HepG2 (cell line): ENCODE measurements at regions not wholly inside any gene's neighbourhood (a gene's known extent, or its start where the extent isn't known, plus 50 kb on each side); places are given as distances from the start of the nearest gene placed in this dataset.

Experiments used
- FOXC1 ChIP-seq: sonication (generic); formaldehyde crosslinking; IDR thresholded peaks from 2 replicates; pipeline ENCODE4 v1.8.0; 2022; ENCODE audit warnings: mild to moderate bottlenecking, missing genetic modification reagents, borderline replicate concordance
- GABPA ChIP-seq, 2 experiments: IDR thresholded peaks; 2 replicates each; pipeline ENCODE4 v1.6.1; 2011 to 2016; ENCODE audit warnings: low read depth in 2 of 2, low read length in 1 of 2, missing biosample characterization in 1 of 2, missing genetic modification characterization in 1 of 2
- IRF2 ChIP-seq: IDR thresholded peaks from 2 replicates; pipeline ENCODE4 v1.6.1; 2018; ENCODE audit warnings: missing genetic modification reagents, missing compliant biosample characterization
- KLF11 ChIP-seq: IDR thresholded peaks from 2 replicates; pipeline ENCODE4 v1.6.1; 2016; ENCODE audit warnings: missing compliant biosample characterization
- PRMT3 ChIP-seq: sonication (generic); formaldehyde crosslinking; IDR thresholded peaks from 2 replicates; pipeline ENCODE4 v1.8.1; 2022; ENCODE audit warnings: low read depth, mild to moderate bottlenecking, moderate library complexity, missing genetic modification reagents, borderline replicate concordance
- RXRB ChIP-seq: IDR thresholded peaks from 2 replicates; pipeline ENCODE4 v1.6.1; 2016; ENCODE audit warnings: borderline replicate concordance, missing genetic modification reagents, missing compliant biosample characterization
- SRF ChIP-seq: IDR thresholded peaks from 2 replicates; pipeline ENCODE4 v1.6.1; 2011; ENCODE audit warnings: mild to moderate bottlenecking, low read depth, low read length, moderate library complexity
- TSC22D2 ChIP-seq: sonication (generic); formaldehyde crosslinking; IDR thresholded peaks from 2 replicates; pipeline ENCODE4 v1.5.1; 2020; ENCODE audit warnings: missing genetic modification reagents, mild to moderate bottlenecking, borderline replicate concordance
- ZBTB20 ChIP-seq: sonication (generic); formaldehyde crosslinking; IDR thresholded peaks from 2 replicates; pipeline ENCODE4 v1.8.1; 2023; ENCODE audit warnings: missing genetic modification reagents, low read depth, mild to moderate bottlenecking, borderline replicate concordance
- ZEB1 ChIP-seq: IDR thresholded peaks from 2 replicates; pipeline ENCODE4 v1.6.1; 2012; ENCODE audit warnings: mild to moderate bottlenecking, low read depth, inconsistent platforms; ENCODE audit not compliant: insufficient replicate concordance
- ZNF121 ChIP-seq: sonication (generic); formaldehyde crosslinking; IDR thresholded peaks from 2 replicates; pipeline ENCODE4 v1.5.0; 2020; ENCODE audit warnings: mild to moderate bottlenecking, missing genetic modification reagents
- ZNF337 ChIP-seq: sonication (generic); formaldehyde crosslinking; IDR thresholded peaks from 2 replicates; pipeline ENCODE4 v1.5.1; 2020; ENCODE audit warnings: missing genetic modification reagents, low read depth, mild to moderate bottlenecking, borderline replicate concordance
- ZNF556 ChIP-seq: sonication (generic); formaldehyde crosslinking; IDR thresholded peaks from 2 replicates; pipeline ENCODE4 v1.4.0; 2020; ENCODE audit warnings: mild to moderate bottlenecking, missing genetic modification reagents, borderline replicate concordance
- ZNF780A ChIP-seq: sonication (generic); formaldehyde crosslinking; IDR thresholded peaks from 2 replicates; pipeline ENCODE4 v1.8.0; 2022; ENCODE audit warnings: mild to moderate bottlenecking, missing genetic modification reagents, moderate library complexity
- TF ChIP-seq, protein P1 (sequence below): sonication (generic); formaldehyde crosslinking; IDR thresholded peaks from 2 replicates; pipeline ENCODE4 v1.4.0; 2020; ENCODE audit warnings: missing genetic modification reagents, mild to moderate bottlenecking, borderline replicate concordance
- TF ChIP-seq, protein P2 (sequence below): sonication (generic); formaldehyde crosslinking; IDR thresholded peaks from 2 replicates; pipeline ENCODE4 v1.9.0; 2021; ENCODE audit warnings: missing genetic modification reagents, borderline replicate concordance
- TF ChIP-seq, protein P3 (sequence below): sonication (generic); formaldehyde crosslinking; IDR thresholded peaks from 2 replicates; pipeline ENCODE4 v1.5.1; 2020; ENCODE audit warnings: missing genetic modification reagents, mild to moderate bottlenecking, borderline replicate concordance
- TF ChIP-seq, protein P4 (sequence below): IDR thresholded peaks from 2 replicates; pipeline ENCODE4 v1.6.1; 2016; ENCODE audit warnings: missing compliant biosample characterization, missing genetic modification reagents, borderline replicate concordance

DNA sequence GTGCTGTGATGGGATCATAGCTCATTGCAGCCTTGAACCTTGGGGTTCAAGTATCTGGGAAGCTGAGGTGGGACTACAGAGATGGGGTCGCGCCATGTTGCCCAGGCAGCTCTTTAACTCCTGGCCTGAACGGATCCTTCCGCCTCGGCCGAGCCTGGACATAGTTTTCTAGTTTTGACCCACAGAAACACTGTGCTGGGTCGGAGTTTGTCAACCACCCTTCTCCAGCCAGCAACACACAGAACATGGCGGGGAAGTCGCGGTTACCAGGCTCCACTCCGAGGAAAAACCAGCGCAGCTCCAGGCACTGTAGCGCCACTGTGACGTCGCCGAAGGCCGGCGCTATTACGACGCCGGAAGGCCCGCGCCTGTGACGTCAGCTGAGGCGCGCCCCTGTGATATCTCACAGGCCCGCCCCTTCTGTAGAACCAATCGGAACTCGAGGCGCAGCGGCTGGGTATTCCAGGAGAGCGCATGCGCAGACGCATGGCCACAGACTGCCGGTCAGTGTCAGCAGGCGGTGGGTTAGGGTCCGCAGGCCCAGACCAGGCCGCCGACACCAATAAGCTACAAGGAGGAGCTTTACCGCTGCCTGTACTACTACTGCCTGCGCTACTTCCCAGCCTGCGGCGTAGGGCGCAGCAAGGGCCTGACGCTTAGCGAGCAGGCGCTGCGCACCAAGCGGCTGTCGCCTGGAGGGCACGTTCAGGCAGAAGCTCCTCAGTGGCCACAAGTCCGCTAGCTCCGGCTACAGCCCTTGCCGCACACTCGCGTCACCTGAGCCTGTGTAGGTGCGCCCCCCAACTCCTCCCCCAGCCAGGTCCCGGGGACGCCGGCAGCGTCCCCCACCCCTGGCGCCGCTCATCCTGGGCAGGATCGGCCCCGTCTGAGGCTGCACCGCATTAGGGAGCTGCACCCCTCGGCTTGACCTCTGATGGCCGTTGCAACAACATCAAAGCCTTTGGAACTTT, 135.2 kb upstream of the KCTD7 start (continued):
- TF ChIP-seq, protein P1, sequence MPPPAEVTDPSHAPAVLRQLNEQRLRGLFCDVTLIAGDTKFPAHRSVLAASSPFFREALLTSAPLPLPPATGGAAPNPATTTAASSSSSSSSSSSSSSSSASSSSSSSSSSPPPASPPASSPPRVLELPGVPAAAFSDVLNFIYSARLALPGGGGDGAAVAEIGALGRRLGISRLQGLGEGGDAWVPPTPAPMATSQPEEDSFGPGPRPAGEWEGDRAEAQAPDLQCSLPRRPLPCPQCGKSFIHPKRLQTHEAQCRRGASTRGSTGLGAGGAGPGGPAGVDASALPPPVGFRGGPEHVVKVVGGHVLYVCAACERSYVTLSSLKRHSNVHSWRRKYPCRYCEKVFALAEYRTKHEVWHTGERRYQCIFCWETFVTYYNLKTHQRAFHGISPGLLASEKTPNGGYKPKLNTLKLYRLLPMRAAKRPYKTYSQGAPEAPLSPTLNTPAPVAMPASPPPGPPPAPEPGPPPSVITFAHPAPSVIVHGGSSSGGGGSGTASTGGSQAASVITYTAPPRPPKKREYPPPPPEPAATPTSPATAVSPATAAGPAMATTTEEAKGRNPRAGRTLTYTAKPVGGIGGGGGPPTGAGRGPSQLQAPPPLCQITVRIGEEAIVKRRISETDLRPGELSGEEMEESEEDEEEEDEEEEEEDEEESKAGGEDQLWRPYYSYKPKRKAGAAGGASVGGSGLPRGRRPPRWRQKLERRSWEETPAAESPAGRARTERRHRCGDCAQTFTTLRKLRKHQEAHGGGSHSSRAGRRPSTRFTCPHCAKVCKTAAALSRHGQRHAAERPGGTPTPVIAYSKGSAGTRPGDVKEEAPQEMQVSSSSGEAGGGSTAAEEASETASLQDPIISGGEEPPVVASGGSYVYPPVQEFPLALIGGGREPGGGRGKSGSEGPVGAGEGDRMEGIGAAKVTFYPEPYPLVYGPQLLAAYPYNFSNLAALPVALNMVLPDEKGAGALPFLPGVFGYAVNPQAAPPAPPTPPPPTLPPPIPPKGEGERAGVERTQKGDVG (CRISPR knock-in tag), result no peak
- TF ChIP-seq ZNF337 (CRISPR knock-in tag) (0 out of 2 replicates have a peak, but pooled peaks have one; percentile 61), KLF11 (CRISPR knock-in tag) (peak; percentile 90), ZNF556 (CRISPR knock-in tag) (peak; percentile 31; the same call in 1 of the 2 replicates), SRF (no peak), IRF2 (CRISPR knock-in tag) (peak; percentile 31; the same call in 1 of the 2 replicates), PRMT3 (CRISPR knock-in tag) (peak; percentile 83; the same call in 1 of the 2 replicates), FOXC1 (peak; percentile 97), ZNF780A (CRISPR knock-in tag) (peak; percentile 65; the same call in 1 of the 2 replicates), ZEB1 (no peak), TSC22D2 (CRISPR knock-in tag) (no peak; the same call in 1 of the 2 replicates), ZBTB20 (CRISPR knock-in tag) (peak; percentile 35; the same call in 1 of the 2 replicates), RXRB (CRISPR knock-in tag) (peak; percentile 43), ZNF121 (CRISPR knock-in tag) (peak; percentile 98), GABPA (IDR thresholded peaks at IDR 0.05; ENCODE audit: low read depth, low read length) (peak; percentile 57), GABPA (CRISPR knock-in tag; IDR thresholded peaks at IDR 0.05; ENCODE audit: low read depth) (peak; percentile 91)
- TF ChIP-seq, protein P2, sequence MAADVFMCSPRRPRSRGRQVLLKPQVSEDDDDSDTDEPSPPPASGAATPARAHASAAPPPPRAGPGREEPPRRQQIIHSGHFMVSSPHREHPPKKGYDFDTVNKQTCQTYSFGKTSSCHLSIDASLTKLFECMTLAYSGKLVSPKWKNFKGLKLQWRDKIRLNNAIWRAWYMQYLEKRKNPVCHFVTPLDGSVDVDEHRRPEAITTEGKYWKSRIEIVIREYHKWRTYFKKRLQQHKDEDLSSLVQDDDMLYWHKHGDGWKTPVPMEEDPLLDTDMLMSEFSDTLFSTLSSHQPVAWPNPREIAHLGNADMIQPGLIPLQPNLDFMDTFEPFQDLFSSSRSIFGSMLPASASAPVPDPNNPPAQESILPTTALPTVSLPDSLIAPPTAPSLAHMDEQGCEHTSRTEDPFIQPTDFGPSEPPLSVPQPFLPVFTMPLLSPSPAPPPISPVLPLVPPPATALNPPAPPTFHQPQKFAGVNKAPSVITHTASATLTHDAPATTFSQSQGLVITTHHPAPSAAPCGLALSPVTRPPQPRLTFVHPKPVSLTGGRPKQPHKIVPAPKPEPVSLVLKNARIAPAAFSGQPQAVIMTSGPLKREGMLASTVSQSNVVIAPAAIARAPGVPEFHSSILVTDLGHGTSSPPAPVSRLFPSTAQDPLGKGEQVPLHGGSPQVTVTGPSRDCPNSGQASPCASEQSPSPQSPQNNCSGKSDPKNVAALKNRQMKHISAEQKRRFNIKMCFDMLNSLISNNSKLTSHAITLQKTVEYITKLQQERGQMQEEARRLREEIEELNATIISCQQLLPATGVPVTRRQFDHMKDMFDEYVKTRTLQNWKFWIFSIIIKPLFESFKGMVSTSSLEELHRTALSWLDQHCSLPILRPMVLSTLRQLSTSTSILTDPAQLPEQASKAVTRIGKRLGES (CRISPR knock-in tag), result peak; percentile 46; the same call in 1 of the 2 replicates
- TF ChIP-seq, protein P3, sequence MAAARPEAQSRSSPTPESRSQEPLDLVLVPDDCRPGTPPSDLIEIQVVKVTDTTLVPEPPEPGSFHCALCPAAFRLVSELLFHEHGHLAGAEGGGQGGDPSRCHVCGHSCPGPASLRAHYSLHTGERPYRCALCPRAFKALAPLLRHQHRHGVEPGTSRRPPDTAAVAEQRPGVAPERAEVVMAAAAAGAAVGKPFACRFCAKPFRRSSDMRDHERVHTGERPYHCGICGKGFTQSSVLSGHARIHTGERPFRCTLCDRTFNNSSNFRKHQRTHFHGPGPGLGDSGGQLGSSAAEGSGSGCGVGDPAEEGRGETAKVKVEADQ (CRISPR knock-in tag), result peak; percentile 84
- TF ChIP-seq, protein P4, sequence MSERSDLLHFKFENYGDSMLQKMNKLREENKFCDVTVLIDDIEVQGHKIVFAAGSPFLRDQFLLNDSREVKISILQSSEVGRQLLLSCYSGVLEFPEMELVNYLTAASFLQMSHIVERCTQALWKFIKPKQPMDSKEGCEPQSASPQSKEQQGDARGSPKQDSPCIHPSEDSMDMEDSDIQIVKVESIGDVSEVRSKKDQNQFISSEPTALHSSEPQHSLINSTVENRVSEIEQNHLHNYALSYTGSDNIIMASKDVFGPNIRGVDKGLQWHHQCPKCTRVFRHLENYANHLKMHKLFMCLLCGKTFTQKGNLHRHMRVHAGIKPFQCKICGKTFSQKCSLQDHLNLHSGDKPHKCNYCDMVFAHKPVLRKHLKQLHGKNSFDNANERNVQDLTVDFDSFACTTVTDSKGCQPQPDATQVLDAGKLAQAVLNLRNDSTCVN (CRISPR knock-in tag), result peak; percentile 80
